ENCODE measurements at regions not wholly inside any gene's neighbourhood (a gene's known extent, or its start where the extent isn't known, plus 50 kb on each side); places are given as distances from the start of the nearest gene placed in this dataset.
"Not testable (repeated sequence)": the region's sequence is repeated elsewhere in the genome, so short reads cannot be mapped to it uniquely, and the experiment has no call there.

DNA sequence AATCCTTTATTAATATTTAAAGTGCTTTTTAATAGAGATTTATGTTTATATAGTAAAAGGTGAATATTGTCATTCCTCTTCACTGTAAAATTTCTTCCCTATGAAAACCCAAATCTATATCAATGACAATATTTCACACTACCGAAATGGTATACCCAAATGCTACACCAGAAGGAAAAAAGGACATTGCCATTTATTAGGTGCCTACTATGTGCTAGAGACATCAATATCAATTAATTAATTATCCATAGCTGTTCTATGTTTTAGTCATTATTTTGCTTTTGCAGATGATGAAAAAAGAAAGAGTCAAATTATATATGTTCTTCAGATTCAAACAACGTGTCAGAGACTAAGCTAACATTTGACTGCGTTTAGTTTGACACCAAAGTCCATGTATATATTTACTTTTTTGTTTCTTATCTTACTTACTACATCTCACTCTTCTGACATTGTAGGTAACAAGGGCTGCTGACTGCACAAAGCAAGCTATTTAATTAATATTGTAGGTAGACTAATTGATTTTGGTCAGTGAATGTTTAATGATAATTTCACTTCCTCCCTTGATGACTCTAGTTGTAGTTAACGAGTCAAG is 614.0 kb upstream of the FOXG1 start:
- DNase-seq = no peak

GRCh38 chr14:28157289-28157869 is 609.2 kb upstream of the FOXG1 start:
- DNase-seq = no peak

- no peak for DNase-seq
Measured at GRCh38 chr14:28157887-28158791, 608.4 kb upstream of the FOXG1 start.

DNA sequence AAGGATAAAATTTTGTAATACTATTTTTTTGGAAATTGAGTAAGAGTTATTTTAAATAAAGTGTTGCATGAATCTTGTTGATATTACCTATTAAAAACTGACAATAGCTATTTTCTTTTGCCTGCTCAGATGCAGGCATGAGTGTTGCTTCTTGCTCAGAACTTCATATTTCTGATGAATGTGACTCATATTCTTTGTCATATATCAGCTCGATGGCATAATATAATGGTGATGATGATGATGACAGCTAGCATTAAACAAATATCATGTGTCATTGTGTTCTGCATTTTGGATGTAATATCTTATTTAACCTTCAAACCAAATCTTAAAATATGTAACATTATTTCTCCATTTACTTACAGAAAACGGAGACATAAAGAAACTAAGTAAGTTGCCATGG is 605.5 kb upstream of the FOXG1 start:
- DNase-seq = no peak

DNA sequence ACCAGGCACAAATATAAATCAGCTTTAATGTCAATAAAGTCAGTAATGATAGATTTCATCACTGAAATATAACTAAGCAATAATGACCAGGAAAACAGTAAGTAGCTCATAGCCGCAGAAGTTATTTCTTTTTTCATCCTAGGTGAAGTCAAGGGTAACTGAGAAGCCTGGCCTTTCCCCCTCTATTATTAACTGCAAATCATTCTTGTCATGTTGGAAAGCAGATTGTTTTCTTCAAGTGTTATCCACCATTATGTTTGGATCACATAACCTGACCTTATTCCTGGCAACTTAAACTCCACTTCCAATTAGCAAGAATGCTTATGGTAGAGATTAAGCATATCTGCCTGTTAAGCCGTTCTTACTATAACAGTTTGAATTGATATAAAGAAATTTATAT is 603.4 kb upstream of the FOXG1 start:
- no peak for DNase-seq

GRCh38 chr14:28163897-28164296 is 602.7 kb upstream of the FOXG1 start:
- no peak for DNase-seq

- DNase-seq = not testable (repeated sequence)
Measured at GRCh38 chr14:28187902-28188830, 578.4 kb upstream of the FOXG1 start.

DNA sequence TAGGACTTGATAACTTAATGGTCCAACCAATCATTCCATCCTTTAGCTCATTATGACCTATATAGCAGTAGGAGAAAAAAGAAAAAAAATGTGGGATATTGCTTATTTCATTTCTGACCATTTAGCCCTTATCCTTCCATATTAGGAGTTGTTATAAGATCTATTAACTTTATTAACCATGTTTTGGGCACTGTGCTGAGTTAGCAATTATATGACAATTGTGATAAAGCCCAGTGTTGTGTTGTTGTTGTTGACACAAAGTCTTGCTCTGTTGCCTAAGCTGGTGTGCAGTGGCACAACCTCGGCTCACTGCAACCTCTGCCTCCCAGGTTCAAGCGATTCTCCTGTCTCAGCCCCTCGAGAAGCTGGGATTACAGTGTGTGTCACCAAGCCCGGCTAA is 569.7 kb upstream of the FOXG1 start:
- DNase-seq = no peak

DNA sequence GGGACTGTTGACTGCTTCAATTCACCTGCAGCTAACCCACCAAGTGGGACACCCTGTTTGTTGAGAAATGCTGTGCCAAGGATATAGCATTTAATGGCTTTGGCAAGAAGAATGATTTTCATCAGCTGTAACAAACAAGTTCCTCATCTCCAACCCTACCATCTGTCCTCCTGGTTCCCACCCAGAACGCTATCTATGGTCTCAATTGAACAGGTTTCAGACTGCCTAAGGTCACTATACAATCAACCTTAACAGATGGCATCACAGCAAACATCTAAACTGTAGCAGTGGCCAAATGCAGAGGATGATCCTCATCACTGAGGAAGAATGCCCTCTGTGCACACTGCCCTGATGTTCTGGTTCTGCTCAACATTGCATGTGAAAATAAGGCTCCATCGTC is 546.2 kb upstream of the FOXG1 start:
- no peak for DNase-seq

- no peak for DNase-seq
Measured at GRCh38 chr14:28240909-28241308, 525.7 kb upstream of the FOXG1 start.

GRCh38 chr14:28242895-28243294 is 523.7 kb upstream of the FOXG1 start:
- no peak for DNase-seq

DNA sequence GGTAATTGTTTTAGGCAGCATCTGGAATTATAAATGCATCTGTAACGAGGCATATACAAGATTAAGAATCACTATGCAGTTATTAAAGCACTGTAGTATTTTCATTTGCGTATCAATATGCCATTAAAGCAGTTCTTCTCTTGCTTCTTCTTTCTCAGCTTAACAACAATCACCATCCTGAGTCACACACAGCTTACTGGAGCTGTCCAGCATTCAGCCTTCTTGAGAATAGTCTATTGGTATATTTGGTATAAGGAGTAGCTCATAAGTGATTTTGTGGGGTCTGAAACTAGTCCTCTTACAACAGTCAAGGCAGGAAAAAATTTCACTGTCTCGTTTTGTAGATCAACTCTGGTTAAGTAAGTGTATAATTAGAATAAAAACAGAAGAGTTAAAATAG is 523.0 kb upstream of the FOXG1 start:
- no peak for DNase-seq

DNA sequence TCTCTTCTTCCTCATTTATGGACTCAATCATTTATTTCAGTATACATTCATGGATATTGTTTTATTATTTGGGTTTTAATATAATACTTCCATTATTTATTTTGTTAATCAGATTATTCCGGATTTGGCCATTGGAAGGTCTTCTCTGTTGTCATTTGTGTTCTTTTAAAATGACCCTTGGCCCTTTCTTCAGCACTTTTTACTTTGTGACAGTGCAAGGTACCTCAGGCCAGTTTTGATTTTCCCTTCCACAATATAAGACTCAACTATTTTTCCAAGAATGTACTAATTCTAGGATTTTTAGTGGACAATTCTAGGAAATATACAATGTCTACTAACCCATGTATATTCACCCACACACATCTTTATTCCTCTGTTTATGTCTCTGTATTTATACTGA is 521.4 kb upstream of the FOXG1 start:
- DNase-seq = no peak

DNA sequence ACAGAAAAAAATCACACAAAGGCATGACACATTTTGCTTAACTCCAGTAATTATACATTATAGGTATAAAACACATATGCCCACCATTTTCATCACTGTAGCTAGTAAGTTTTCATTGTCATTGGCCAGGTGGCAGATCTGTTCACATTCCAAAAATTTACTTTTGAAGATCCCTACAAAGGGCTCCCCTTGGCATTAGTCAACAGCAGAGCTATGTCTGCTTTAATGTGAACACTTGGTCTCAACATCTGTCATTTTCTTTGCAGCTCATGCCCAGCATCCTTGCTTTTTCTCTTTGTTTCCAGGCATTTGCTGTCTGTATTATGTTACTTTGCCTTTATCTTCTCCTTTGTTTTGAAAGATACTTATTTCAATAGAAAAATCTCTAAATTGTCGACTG is 519.1 kb upstream of the FOXG1 start:
- no peak for DNase-seq

DNA sequence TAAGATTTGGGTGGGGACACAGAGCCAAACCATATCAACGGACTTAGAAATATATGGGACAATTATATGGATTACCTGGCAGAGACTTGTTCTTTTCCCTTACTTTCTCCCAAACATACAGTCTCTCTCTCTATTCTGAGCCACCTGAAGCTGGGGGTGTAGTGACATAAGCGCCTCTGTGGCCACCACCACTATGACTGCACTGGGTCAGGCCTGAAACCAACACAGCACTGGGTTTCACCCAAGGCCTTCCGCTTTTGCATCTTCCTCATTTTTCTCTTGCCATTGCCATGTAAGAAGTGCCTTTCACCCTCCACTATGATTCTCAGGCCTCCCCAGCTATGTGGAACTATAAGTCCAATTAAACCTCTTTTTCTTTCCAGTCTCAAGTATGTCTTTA is 514.5 kb upstream of the FOXG1 start:
- not testable (repeated sequence) for DNase-seq

DNA sequence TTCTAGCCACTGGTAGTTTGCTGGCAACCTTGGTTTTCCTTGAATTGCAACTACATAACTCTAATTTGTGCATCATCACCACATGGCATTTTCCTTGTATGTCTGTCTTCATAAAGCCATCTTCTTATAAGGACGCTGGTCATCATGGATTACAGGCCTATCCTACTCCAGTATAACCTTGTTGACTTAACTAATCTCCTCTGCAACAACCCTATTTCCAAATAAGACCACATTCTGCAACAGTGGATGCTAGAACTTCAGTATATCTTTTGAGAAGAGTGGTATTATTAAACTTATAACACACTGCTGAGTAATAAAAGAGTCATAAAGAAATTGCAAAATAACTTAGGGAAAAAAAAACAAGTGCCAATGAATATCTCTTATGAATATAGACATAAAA is 511.8 kb upstream of the FOXG1 start:
- DNase-seq = no peak

DNA sequence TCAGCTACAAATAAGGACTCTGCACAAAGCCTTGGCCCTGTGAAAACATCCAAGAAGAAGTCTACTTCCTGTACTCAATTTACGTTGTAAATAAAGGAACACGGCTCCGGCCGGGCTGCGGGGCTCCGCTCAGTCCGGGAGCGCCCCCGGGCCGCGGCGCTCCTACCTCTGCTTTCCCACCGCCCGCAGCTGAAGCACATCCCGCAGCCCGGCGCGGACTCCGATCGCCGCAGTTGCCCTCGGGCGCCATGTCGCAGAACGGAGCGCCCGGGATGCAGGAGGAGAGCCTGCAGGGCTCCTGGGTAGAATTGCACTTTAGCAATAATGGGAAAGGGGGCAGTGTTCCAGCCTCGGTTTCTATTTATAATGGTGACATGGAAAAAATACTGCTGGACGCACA is 502.3 kb upstream of the FOXG1 start:
- DNase-seq = no peak

DNA sequence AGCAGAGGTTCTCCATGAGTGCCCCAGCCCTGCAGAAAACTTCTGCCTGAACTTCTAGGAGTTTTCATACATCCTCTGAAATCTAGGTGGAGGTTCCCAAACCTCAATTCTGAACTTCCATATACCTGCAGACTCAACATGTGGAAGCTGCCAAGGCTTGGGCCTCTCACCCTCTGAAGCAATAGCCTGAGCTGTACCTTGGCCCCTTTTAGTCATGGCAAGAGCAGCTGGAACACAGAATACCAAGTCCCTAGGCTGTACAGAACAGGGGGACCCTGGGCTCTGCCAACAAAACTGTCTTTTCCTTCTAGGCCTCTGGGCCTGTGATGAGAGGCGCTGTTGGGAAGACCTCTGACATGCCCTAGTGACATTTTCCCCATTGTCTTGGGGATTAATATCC is 494.3 kb upstream of the FOXG1 start:
- no peak for DNase-seq

DNA sequence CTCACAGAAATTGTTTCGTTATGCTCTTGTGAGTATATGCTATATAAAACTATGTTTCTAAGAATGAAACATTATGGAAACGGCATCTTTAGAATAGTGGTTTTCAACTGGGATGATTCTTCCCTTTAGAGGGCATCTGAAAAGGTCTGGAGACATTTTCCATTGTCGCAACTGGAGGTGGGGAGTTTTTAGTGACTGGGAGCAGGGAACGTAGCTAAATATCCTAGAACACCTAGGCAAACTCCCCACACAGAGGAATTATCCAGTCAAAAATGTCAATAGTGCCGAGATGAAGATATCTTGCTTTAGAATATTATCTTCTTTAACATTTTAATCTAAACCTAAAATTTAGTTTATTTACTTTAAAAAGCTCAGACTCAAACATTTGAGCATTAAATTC is 486.1 kb upstream of the FOXG1 start:
- no peak for DNase-seq

- no peak for DNase-seq
Measured at GRCh38 chr14:28280997-28281598, 485.5 kb upstream of the FOXG1 start.

GRCh38 chr14:28284546-28285300 is 481.9 kb upstream of the FOXG1 start:
- no peak for DNase-seq
